ENCODE measurements at regions not wholly inside any gene's neighbourhood (a gene's known extent, or its start where the extent isn't known, plus 50 kb on each side); places are given as distances from the start of the nearest gene placed in this dataset.

GRCh38 chr7:56605146-56605545 is 488.9 kb upstream of the NUPR2 start:
- TF ChIP-seq CTCF (IDR thresholded peaks at IDR 0.05; ENCODE audit: low read length) (no peak), EZH2 (optimal IDR thresholded peaks at IDR 0.05; ENCODE audit: low read depth, low read length) (no peak), EZH2phosphoT487 (IDR thresholded peaks at IDR 0.05; ENCODE audit: low read length) (no peak)

Data from MM.1S (cell line).